A673 (cell line): ENCODE measurements at regions not wholly inside any gene's neighbourhood (a gene's known extent, or its start where the extent isn't known, plus 50 kb on each side); places are given as distances from the start of the nearest gene placed in this dataset.

Experiments used
- BruUV-seq: library from RNA; stranded (reverse); fragments of 400-500 nt; replicated peaks from 2 replicates; lab custom pipeline; 2021; lab: Mats Ljungman, UMichigan
- CTCF ChIA-PET: fragments of 300-600 bp; sonication (Branson Sonifier 250); formaldehyde crosslinking; loops from one replicate; lab custom pipeline; 2022; ENCODE audit warnings: antibody characterized with exemption; lab: Charles Lee
- POLR2A ChIA-PET: fragments of 300-600 bp; sonication (Branson Sonifier 250); formaldehyde crosslinking; loops from one replicate; lab custom pipeline; 2022; ENCODE audit warnings: antibody characterized with exemption; ENCODE audit not compliant: low non-redundant PET; lab: Charles Lee
- DNase-seq: peaks from one replicate; pipeline ENCODE4 v3.0.0-alpha.2; 2015; ENCODE audit warnings: low spot score
- H3K27ac ChIP-seq: fragments of 200-600 bp; sonication (generic); 2 replicates; pipeline ENCODE4 v1.5.1; 2016; ENCODE audit warnings: mixed run types, low read depth, mild to moderate bottlenecking, mixed read lengths, antibody characterized with exemption, low read length; ENCODE audit not compliant: poor library complexity, severe bottlenecking
- H3K27me3 ChIP-seq: fragments of 200-600 bp; sonication (generic); replicated peaks from 2 replicates; pipeline ENCODE4 v1.6.1; 2017; ENCODE audit warnings: mixed run types, low read depth, mild to moderate bottlenecking, mixed read lengths, antibody characterized with exemption, low read length; ENCODE audit not compliant: insufficient read depth, poor library complexity
- H3K36me3 ChIP-seq: fragments of 200-600 bp; sonication (generic); 2 replicates; pipeline ENCODE4 v1.6.1; 2016; ENCODE audit warnings: mixed run types, mild to moderate bottlenecking, mixed read lengths, antibody characterized with exemption, low read length; ENCODE audit not compliant: insufficient read depth, poor library complexity, severe bottlenecking
- H3K4me1 ChIP-seq: fragments of 200-600 bp; sonication (generic); 2 replicates; pipeline ENCODE4 v1.6.1; 2017; ENCODE audit warnings: mixed run types, mild to moderate bottlenecking, mixed read lengths, antibody characterized with exemption, low read length; ENCODE audit not compliant: insufficient read depth, poor library complexity, severe bottlenecking
- H3K4me3 ChIP-seq: fragments of 200-600 bp; sonication (generic); 2 replicates; pipeline ENCODE4 v1.5.1; 2016; ENCODE audit warnings: low read depth, mixed run types, mild to moderate bottlenecking, mixed read lengths, low read length; ENCODE audit not compliant: poor library complexity, severe bottlenecking
- H3K9me3 ChIP-seq: fragments of 200-600 bp; sonication (generic); 2 replicates; pipeline ENCODE4 v1.6.1; 2016; ENCODE audit warnings: mixed run types, low read depth, mild to moderate bottlenecking, mixed read lengths, antibody characterized with exemption, low read length; ENCODE audit not compliant: poor library complexity, severe bottlenecking
- EZH2 ChIP-seq: fragments of 200-600 bp; sonication (generic); IDR thresholded peaks from 2 replicates; pipeline ENCODE4 v1.6.1; 2017; ENCODE audit warnings: borderline replicate concordance, low read depth, mild to moderate bottlenecking, mixed read lengths, antibody characterized with exemption, low read length; ENCODE audit not compliant: poor library complexity, severe bottlenecking
- intact Hi-C: fragments of 100-400 bp; cut with micrococcal nuclease; formaldehyde crosslinking; loops from one replicate; pipeline ENCODE4 v1.10.0; 2022; ENCODE audit not compliant: unreplicated experiment
- TF ChIP-seq, protein P1 (sequence below): fragments of 300-800, 200-600 bp; sonication (generic); conservative IDR thresholded peaks from 2 replicates; pipeline ENCODE4 v1.5.1; 2017; ENCODE audit warnings: low read depth, mild to moderate bottlenecking, antibody characterized with exemption, low read length, moderate library complexity, mixed read lengths

DNA sequence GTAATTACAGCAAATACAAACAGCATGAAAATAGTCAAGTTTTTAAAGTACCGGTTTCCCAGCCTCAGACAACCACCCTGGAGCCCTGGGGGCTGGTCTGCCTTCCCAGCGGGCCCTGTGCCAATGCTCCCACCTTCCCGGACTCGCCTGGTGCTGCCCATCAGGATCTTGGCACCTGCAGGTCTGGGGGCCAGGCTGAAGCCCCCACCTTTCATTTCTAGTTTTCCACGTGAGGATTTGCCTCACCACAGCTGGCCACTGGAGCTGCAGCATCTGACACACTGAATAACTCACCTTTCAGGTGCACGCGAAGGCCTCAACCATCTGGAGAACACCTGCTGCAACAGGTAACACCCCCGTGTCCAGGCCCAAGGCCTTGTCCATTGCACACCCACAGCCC, 108.7 kb upstream of the THY1 start:
- BruUV-seq = no TSS peak
- Histone ChIP-seq H3K4me3 (no peak overlapping the region), H3K27me3 (no peaks in the 10 kb centered on the region), H3K4me1 (no peaks in the 10 kb centered on the region), H3K27ac (no peak overlapping the region), H3K36me3 (no peaks in the 10 kb centered on the region), H3K9me3 (no peaks in the 10 kb centered on the region)
- DNase-seq = no peak
- CTCF ChIA-PET = no interaction called here
- TF ChIP-seq EZH2 = no peak
- TF ChIP-seq, protein P1, sequence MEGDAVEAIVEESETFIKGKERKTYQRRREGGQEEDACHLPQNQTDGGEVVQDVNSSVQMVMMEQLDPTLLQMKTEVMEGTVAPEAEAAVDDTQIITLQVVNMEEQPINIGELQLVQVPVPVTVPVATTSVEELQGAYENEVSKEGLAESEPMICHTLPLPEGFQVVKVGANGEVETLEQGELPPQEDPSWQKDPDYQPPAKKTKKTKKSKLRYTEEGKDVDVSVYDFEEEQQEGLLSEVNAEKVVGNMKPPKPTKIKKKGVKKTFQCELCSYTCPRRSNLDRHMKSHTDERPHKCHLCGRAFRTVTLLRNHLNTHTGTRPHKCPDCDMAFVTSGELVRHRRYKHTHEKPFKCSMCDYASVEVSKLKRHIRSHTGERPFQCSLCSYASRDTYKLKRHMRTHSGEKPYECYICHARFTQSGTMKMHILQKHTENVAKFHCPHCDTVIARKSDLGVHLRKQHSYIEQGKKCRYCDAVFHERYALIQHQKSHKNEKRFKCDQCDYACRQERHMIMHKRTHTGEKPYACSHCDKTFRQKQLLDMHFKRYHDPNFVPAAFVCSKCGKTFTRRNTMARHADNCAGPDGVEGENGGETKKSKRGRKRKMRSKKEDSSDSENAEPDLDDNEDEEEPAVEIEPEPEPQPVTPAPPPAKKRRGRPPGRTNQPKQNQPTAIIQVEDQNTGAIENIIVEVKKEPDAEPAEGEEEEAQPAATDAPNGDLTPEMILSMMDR = no peak
- intact Hi-C loops = no loop called here
- POLR2A ChIA-PET = no interaction called here

GRCh38 chr11:119531056-119531455, 108.1 kb upstream of the THY1 start:
- Histone ChIP-seq H3K4me3 (no peak overlapping the region), H3K4me1 (no peaks in the 10 kb centered on the region), H3K9me3 (no peaks in the 10 kb centered on the region), H3K27me3 (no peaks in the 10 kb centered on the region), H3K36me3 (no peaks in the 10 kb centered on the region), H3K27ac (no peak overlapping the region)
- intact Hi-C loops = no loop called here
- TF ChIP-seq EZH2 = no peak
- TF ChIP-seq, protein P1 = no peak
- POLR2A ChIA-PET = no interaction called here
- DNase-seq = no peak
- CTCF ChIA-PET = no interaction called here
- no TSS peak for BruUV-seq

- ChIA-PET CTCF (no interaction called here), POLR2A (no interaction called here)
- no TSS peak for BruUV-seq
- no peak for TF ChIP-seq EZH2
- TF ChIP-seq, protein P1 = no peak
- DNase-seq = no peak
- no peak overlapping the region for H3K27ac ChIP-seq
- H3K4me3 ChIP-seq = no peak overlapping the region
- H3K4me1 ChIP-seq = no peaks in the 10 kb centered on the region
- no peaks in the 10 kb centered on the region for H3K9me3 ChIP-seq
- intact Hi-C loops = no loop called here
- no peaks in the 10 kb centered on the region for H3K36me3 ChIP-seq
- H3K27me3 ChIP-seq = no peaks in the 10 kb centered on the region
These were observed 107.5 kb upstream of the THY1 start for GRCh38 chr11:119530509-119530908.
